ENCODE measurements at regions not wholly inside any gene's neighbourhood (a gene's known extent, or its start where the extent isn't known, plus 50 kb on each side); places are given as distances from the start of the nearest gene placed in this dataset.
"Not testable (repeated sequence)": the region's sequence is repeated elsewhere in the genome, so short reads cannot be mapped to it uniquely, and the experiment has no call there.

- H3K4me3 Mint-ChIP-seq; ATAC-seq; POLR2A ChIA-PET; H3K4me1 Mint-ChIP-seq (ENCODE audit: low read depth); H3K36me3 Mint-ChIP-seq (ENCODE audit: low read depth); H3K9me3 Mint-ChIP-seq (ENCODE audit: insufficient read depth); H3K27me3 Mint-ChIP-seq (ENCODE audit: low read depth); DNase-seq; H3K27ac Mint-ChIP-seq; CTCF ChIA-PET: not testable (repeated sequence)
Measured at GRCh38 chr11:103611526-103612260, 424.7 kb upstream of the DDI1 start.

GRCh38 chr11:103612451-103612850, 424.0 kb upstream of the DDI1 start:
- H3K27me3 Mint-ChIP-seq (ENCODE audit: low read depth); DNase-seq; ATAC-seq; H3K9me3 Mint-ChIP-seq (ENCODE audit: insufficient read depth); POLR2A ChIA-PET; H3K27ac Mint-ChIP-seq; CTCF ChIA-PET; H3K36me3 Mint-ChIP-seq (ENCODE audit: low read depth); H3K4me1 Mint-ChIP-seq (ENCODE audit: low read depth); H3K4me3 Mint-ChIP-seq: not testable (repeated sequence)

GRCh38 chr11:103616586-103616985, 419.9 kb upstream of the DDI1 start:
- H3K9me3 Mint-ChIP-seq (ENCODE audit: insufficient read depth); DNase-seq; H3K27ac Mint-ChIP-seq; H3K36me3 Mint-ChIP-seq (ENCODE audit: low read depth); ATAC-seq; H3K27me3 Mint-ChIP-seq (ENCODE audit: low read depth); H3K4me3 Mint-ChIP-seq; POLR2A ChIA-PET; H3K4me1 Mint-ChIP-seq (ENCODE audit: low read depth); CTCF ChIA-PET: not testable (repeated sequence)

GRCh38 chr11:103618528-103618927, 417.9 kb upstream of the DDI1 start:
- Mint-ChIP-seq H3K27ac (no peak overlapping the region), H3K36me3 (ENCODE audit: low read depth) (no peaks in the 10 kb centered on the region), H3K9me3 (ENCODE audit: insufficient read depth) (no peaks in the 10 kb centered on the region), H3K4me3 (no peak overlapping the region), H3K27me3 (ENCODE audit: low read depth) (no peaks in the 10 kb centered on the region), H3K4me1 (ENCODE audit: low read depth) (no peaks in the 10 kb centered on the region)
- ATAC-seq: no peak
- ChIA-PET CTCF (no interaction called here), POLR2A (no interaction called here)
- DNase-seq: no peak

- H3K4me1 Mint-ChIP-seq (ENCODE audit: low read depth): no peaks in the 10 kb centered on the region
- DNase-seq (no peak), ATAC-seq (no peak)
- no peak overlapping the region for H3K4me3 Mint-ChIP-seq
- H3K27me3 Mint-ChIP-seq (ENCODE audit: low read depth): no peaks in the 10 kb centered on the region
- no peak overlapping the region for H3K27ac Mint-ChIP-seq
- ChIA-PET POLR2A (no interaction called here), CTCF (no interaction called here)
- no peaks in the 10 kb centered on the region for H3K9me3 Mint-ChIP-seq (ENCODE audit: insufficient read depth)
- no peaks in the 10 kb centered on the region for H3K36me3 Mint-ChIP-seq (ENCODE audit: low read depth)
Measured at GRCh38 chr11:103619480-103619879, 417.0 kb upstream of the DDI1 start.

GRCh38 chr11:103619938-103620337, 416.5 kb upstream of the DDI1 start:
- Mint-ChIP-seq H3K9me3 (ENCODE audit: insufficient read depth) (no peaks in the 10 kb centered on the region), H3K4me1 (ENCODE audit: low read depth) (no peaks in the 10 kb centered on the region), H3K27me3 (ENCODE audit: low read depth) (no peaks in the 10 kb centered on the region), H3K4me3 (no peak overlapping the region), H3K36me3 (ENCODE audit: low read depth) (no peaks in the 10 kb centered on the region), H3K27ac (no peak overlapping the region)
- ATAC-seq (no peak), DNase-seq (no peak)
- ChIA-PET CTCF (no interaction called here), POLR2A (no interaction called here)

- ATAC-seq (no peak), DNase-seq (no peak)
- ChIA-PET CTCF (no interaction called here), POLR2A (no interaction called here)
- Mint-ChIP-seq H3K4me3 (no peak overlapping the region), H3K9me3 (ENCODE audit: insufficient read depth) (no peaks in the 10 kb centered on the region), H3K27ac (no peak overlapping the region), H3K27me3 (ENCODE audit: low read depth) (no peaks in the 10 kb centered on the region), H3K36me3 (ENCODE audit: low read depth) (no peaks in the 10 kb centered on the region), H3K4me1 (ENCODE audit: low read depth) (no peaks in the 10 kb centered on the region)
Measured at GRCh38 chr11:103622296-103622695, 414.1 kb upstream of the DDI1 start.

- no peaks in the 10 kb centered on the region for H3K4me1 Mint-ChIP-seq (ENCODE audit: low read depth)
- ATAC-seq (no peak), DNase-seq (no peak)
- no peaks in the 10 kb centered on the region for H3K36me3 Mint-ChIP-seq (ENCODE audit: low read depth)
- no peaks in the 10 kb centered on the region for H3K27me3 Mint-ChIP-seq (ENCODE audit: low read depth)
- no peak overlapping the region for H3K27ac Mint-ChIP-seq
- POLR2A ChIA-PET: no interaction called here
- no peak overlapping the region for H3K4me3 Mint-ChIP-seq
- no peaks in the 10 kb centered on the region for H3K9me3 Mint-ChIP-seq (ENCODE audit: insufficient read depth)
- CTCF ChIA-PET: no interaction called here
Measured at GRCh38 chr11:103623933-103624332, 412.5 kb upstream of the DDI1 start.

GRCh38 chr11:103624708-103625623, 411.5 kb upstream of the DDI1 start:
- DNase-seq (no peak), ATAC-seq (no peak)
- Mint-ChIP-seq H3K27me3 (ENCODE audit: low read depth) (no peaks in the 10 kb centered on the region), H3K9me3 (ENCODE audit: insufficient read depth) (no peaks in the 10 kb centered on the region), H3K36me3 (ENCODE audit: low read depth) (no peaks in the 10 kb centered on the region), H3K4me3 (no peak overlapping the region), H3K4me1 (ENCODE audit: low read depth) (no peaks in the 10 kb centered on the region), H3K27ac (no peak overlapping the region)
- POLR2A ChIA-PET: no interaction called here
- CTCF ChIA-PET: no interaction called here

- Mint-ChIP-seq H3K27ac (no peak overlapping the region), H3K9me3 (ENCODE audit: insufficient read depth) (no peaks in the 10 kb centered on the region), H3K36me3 (ENCODE audit: low read depth) (no peaks in the 10 kb centered on the region), H3K27me3 (ENCODE audit: low read depth) (no peaks in the 10 kb centered on the region), H3K4me1 (ENCODE audit: low read depth) (no peaks in the 10 kb centered on the region), H3K4me3 (no peak overlapping the region)
- ATAC-seq: no peak
- CTCF ChIA-PET: no interaction called here
- POLR2A ChIA-PET: no interaction called here
- DNase-seq: no peak
Measured at GRCh38 chr11:103625624-103625965, 410.8 kb upstream of the DDI1 start.

- DNase-seq (no peak), ATAC-seq (no peak)
- POLR2A ChIA-PET: no interaction called here
- Mint-ChIP-seq H3K27me3 (ENCODE audit: low read depth) (no peaks in the 10 kb centered on the region), H3K4me1 (ENCODE audit: low read depth) (no peaks in the 10 kb centered on the region), H3K4me3 (no peak overlapping the region), H3K36me3 (ENCODE audit: low read depth) (no peaks in the 10 kb centered on the region), H3K27ac (no peak overlapping the region), H3K9me3 (ENCODE audit: insufficient read depth) (no peaks in the 10 kb centered on the region)
- CTCF ChIA-PET: no interaction called here
Measured at GRCh38 chr11:103628121-103628520, 408.3 kb upstream of the DDI1 start.

- no peaks in the 10 kb centered on the region for H3K36me3 Mint-ChIP-seq (ENCODE audit: low read depth)
- DNase-seq (no peak), ATAC-seq (no peak)
- H3K27me3 Mint-ChIP-seq (ENCODE audit: low read depth): no peaks in the 10 kb centered on the region
- no peaks in the 10 kb centered on the region for H3K9me3 Mint-ChIP-seq (ENCODE audit: insufficient read depth)
- no peak overlapping the region for H3K4me3 Mint-ChIP-seq
- CTCF ChIA-PET: no interaction called here
- no peak overlapping the region for H3K27ac Mint-ChIP-seq
- POLR2A ChIA-PET: no interaction called here
- no peaks in the 10 kb centered on the region for H3K4me1 Mint-ChIP-seq (ENCODE audit: low read depth)
Measured at GRCh38 chr11:103631841-103632240, 404.6 kb upstream of the DDI1 start.

Data from activated CD8-positive, alpha-beta T cell treated with anti-CD3 and anti-CD28 coated beads, Interleukin-2, amount 10 ng/mL, durations not matched to agents 7 days and 5 days (primary cell).